ENCODE measurements at regions not wholly inside any gene's neighbourhood (a gene's known extent, or its start where the extent isn't known, plus 50 kb on each side); places are given as distances from the start of the nearest gene placed in this dataset.

GRCh38 chr4:174122705-174123104 lies 160.8 kb downstream of the FBXO8 start:
- TF ChIP-seq CTCF (IDR thresholded peaks at IDR 0.05) (no peak), POLR2A (IDR thresholded peaks at IDR 0.05) (no peak)

All from body of pancreas (tissue), 4 donors.